OCI-LY1 (cell line): ENCODE measurements at regions not wholly inside any gene's neighbourhood (a gene's known extent, or its start where the extent isn't known, plus 50 kb on each side); places are given as distances from the start of the nearest gene placed in this dataset.

Source experiments
- H2AFZ ChIP-seq: fragments of 200-600 bp; sonication (generic), shearing (Covaris generic); 2 replicates; pipeline ENCODE4 v1.6.0; 2014; ENCODE audit warnings: antibody characterized with exemption, mild to moderate bottlenecking, low read length
- H3F3A ChIP-seq: fragments of 200-600 bp; sonication (generic), shearing (Covaris generic); 2 replicates; pipeline ENCODE4 v1.6.0; 2014; ENCODE audit warnings: mild to moderate bottlenecking, antibody characterized with exemption, low read length, moderate library complexity; ENCODE audit not compliant: insufficient read depth
- H3K27ac ChIP-seq: fragments of 200-600 bp; sonication (generic); 2 replicates; pipeline ENCODE4 v1.5.1; 2014; ENCODE audit warnings: low read length, mixed run types, mild to moderate bottlenecking, low read depth; ENCODE audit not compliant: poor library complexity, severe bottlenecking
- H3K27me3 ChIP-seq: fragments of 200-600 bp; sonication (generic); 2 replicates; pipeline ENCODE4 v1.6.0; 2014; ENCODE audit warnings: antibody characterized with exemption, mild to moderate bottlenecking, low read length, moderate library complexity; ENCODE audit not compliant: insufficient read depth
- H3K36me3 ChIP-seq: fragments of 200-600 bp; sonication (generic); 2 replicates; pipeline ENCODE4 v1.6.1; 2014; ENCODE audit warnings: mild to moderate bottlenecking, antibody characterized with exemption, low read length, moderate library complexity, mixed read lengths; ENCODE audit not compliant: insufficient read depth
- H3K4me1 ChIP-seq: fragments of 200-600 bp; sonication (generic); 2 replicates; pipeline ENCODE4 v1.5.1; 2014; ENCODE audit warnings: mild to moderate bottlenecking, low read length, moderate library complexity; ENCODE audit not compliant: insufficient read depth, severe bottlenecking
- H3K4me2 ChIP-seq: fragments of 200-600 bp; sonication (generic), shearing (Covaris generic); 2 replicates; pipeline ENCODE4 v1.6.1; 2014; ENCODE audit warnings: low read length
- H3K4me3 ChIP-seq: fragments of 200-600 bp; sonication (generic); 2 replicates; pipeline ENCODE4 v1.5.1; 2014; ENCODE audit warnings: low read length, low read depth, mild to moderate bottlenecking, mixed read lengths; ENCODE audit not compliant: poor library complexity, severe bottlenecking
- H3K79me2 ChIP-seq: fragments of 200-600 bp; shearing (Covaris generic); 2 replicates; pipeline ENCODE4 v1.6.1; 2016; ENCODE audit warnings: mixed run types, low read length, mixed read lengths; ENCODE audit not compliant: insufficient read depth
- H3K9ac ChIP-seq: fragments of 200-600 bp; sonication (generic), shearing (Covaris generic); 2 replicates; pipeline ENCODE4 v1.6.1; 2014; ENCODE audit warnings: mild to moderate bottlenecking, low read length, mixed read lengths
- H3K9me2 ChIP-seq: fragments of 200-600 bp; sonication (generic), shearing (Covaris generic); 2 replicates; pipeline ENCODE4 v1.6.1; 2014; ENCODE audit warnings: low read depth, mild to moderate bottlenecking, low read length, mixed read lengths
- H3K9me3 ChIP-seq: fragments of 200-600 bp; shearing (Covaris generic); 2 replicates; pipeline ENCODE4 v1.6.1; 2014; ENCODE audit warnings: low read length, mixed read lengths
- H4K20me1 ChIP-seq: fragments of 200-600 bp; sonication (generic), shearing (Covaris generic); 2 replicates; pipeline ENCODE4 v1.6.0; 2016; ENCODE audit warnings: mild to moderate bottlenecking, low read length; ENCODE audit not compliant: insufficient read depth
- EZH2 ChIP-seq: fragments of 200-600 bp; sonication (generic), shearing (Covaris generic); IDR thresholded peaks from 2 replicates; pipeline ENCODE4 v1.8.0; 2017; ENCODE audit warnings: borderline replicate concordance, mixed run types, mild to moderate bottlenecking, antibody characterized with exemption, low read length, moderate library complexity, mixed read lengths
- TF ChIP-seq, protein P1 (sequence below): fragments of 200-600 bp; sonication (generic), shearing (Covaris generic); IDR thresholded peaks from 2 replicates; pipeline ENCODE4 v1.5.1; 2017; ENCODE audit warnings: mild to moderate bottlenecking, antibody characterized with exemption, low read length, moderate library complexity, mixed read lengths

DNA sequence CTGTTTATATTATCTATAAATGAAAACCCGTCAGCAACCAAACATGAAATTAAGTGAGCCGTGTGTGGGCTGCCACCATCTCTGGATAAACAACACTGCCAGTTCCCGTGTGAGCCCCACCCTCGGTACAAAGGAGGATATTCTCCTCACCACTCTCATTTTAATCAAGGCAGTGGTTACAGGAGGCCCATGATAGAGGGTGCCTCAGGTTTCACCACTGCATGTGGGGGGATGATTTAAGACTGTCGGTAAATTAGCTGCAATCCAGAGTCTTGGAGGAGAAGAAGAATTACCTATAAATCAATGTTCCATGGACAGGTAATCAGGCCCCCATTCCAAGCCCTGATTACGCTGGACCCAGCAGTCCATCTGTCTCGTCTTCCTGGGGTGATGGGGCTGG, 361.6 kb upstream of the SULF2 start:
- Histone ChIP-seq H3K27me3 (no peaks in the 10 kb centered on the region; the same call in 1 of the 2 replicates), H2AFZ (no peak overlapping the region), H3K9me3 (no peaks in the 10 kb centered on the region), H3K79me2 (no peaks in the 10 kb centered on the region), H4K20me1 (no peaks in the 10 kb centered on the region), H3K4me2 (no peak overlapping the region), H3K36me3 (no peaks in the 10 kb centered on the region), H3K9me2 (no peaks in the 10 kb centered on the region), H3F3A (no peaks in the 10 kb centered on the region), H3K9ac (no peak overlapping the region), H3K4me3 (no peak overlapping the region), H3K4me1 (no peaks in the 10 kb centered on the region), H3K27ac (no peak overlapping the region)
- TF ChIP-seq, protein P1, sequence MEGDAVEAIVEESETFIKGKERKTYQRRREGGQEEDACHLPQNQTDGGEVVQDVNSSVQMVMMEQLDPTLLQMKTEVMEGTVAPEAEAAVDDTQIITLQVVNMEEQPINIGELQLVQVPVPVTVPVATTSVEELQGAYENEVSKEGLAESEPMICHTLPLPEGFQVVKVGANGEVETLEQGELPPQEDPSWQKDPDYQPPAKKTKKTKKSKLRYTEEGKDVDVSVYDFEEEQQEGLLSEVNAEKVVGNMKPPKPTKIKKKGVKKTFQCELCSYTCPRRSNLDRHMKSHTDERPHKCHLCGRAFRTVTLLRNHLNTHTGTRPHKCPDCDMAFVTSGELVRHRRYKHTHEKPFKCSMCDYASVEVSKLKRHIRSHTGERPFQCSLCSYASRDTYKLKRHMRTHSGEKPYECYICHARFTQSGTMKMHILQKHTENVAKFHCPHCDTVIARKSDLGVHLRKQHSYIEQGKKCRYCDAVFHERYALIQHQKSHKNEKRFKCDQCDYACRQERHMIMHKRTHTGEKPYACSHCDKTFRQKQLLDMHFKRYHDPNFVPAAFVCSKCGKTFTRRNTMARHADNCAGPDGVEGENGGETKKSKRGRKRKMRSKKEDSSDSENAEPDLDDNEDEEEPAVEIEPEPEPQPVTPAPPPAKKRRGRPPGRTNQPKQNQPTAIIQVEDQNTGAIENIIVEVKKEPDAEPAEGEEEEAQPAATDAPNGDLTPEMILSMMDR: no peak
- no peak for TF ChIP-seq EZH2

DNA sequence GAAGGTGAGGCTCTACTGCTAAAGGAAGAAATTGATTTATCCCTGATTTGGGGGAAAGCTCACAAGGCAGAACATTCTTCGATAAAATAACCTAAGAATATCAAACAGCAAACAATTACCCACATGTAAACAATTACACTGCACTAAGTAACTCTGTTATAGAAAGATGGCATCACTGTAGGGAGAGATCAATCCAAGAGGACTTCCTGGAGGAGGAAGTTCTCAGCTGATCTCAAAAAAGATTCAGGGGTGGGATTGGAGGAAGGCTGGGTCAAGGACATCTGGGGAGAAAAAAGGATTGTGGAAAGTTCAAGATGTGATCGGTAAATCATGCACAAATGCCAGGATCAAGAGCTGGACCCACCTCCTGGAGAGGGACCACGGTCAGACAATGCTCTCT, 361.0 kb upstream of the SULF2 start:
- H3K9me3 ChIP-seq: no peaks in the 10 kb centered on the region
- no peak overlapping the region for H3K4me3 ChIP-seq
- H3K79me2 ChIP-seq: no peaks in the 10 kb centered on the region
- H3K27ac ChIP-seq: no peak overlapping the region
- H3K36me3 ChIP-seq: no peaks in the 10 kb centered on the region
- no peaks in the 10 kb centered on the region for H3K9me2 ChIP-seq
- H2AFZ ChIP-seq: no peak overlapping the region
- H3K4me2 ChIP-seq: no peak overlapping the region
- no peaks in the 10 kb centered on the region for H3F3A ChIP-seq
- no peak for TF ChIP-seq EZH2
- no peaks in the 10 kb centered on the region; the same call in 1 of the 2 replicates for H3K27me3 ChIP-seq
- no peaks in the 10 kb centered on the region for H3K4me1 ChIP-seq
- no peak overlapping the region for H3K9ac ChIP-seq
- no peaks in the 10 kb centered on the region for H4K20me1 ChIP-seq

DNA sequence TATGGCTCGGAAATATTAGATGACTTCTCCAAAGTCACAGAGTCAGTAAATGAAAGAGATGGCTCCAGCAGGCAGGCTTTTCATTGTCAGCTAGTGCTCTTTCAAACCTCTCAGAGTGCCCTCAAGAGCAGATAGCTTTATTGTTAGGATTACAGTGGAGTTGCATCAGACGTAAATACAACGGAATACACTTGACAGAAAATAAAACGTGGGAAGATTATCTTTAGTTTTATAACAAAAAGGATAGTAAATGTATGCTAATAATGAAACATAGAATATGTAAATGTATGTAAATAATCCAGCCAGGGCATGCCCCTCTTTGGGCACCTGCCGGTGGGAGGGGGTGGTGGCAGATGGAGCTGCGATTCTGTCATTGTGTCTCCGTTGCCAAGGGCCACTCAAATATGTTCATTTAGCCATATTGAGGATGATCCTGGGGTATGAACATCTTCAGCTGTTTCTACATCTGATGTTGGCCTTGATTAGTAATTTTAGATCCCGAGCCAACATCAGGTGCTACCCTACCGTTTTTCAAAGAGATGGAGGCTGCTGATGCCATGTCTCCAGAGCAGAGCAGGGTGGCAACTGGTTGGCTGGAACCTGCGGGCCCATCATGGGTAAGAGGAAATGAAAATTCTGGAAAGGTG, 358.3 kb upstream of the SULF2 start:
- Histone ChIP-seq H3K36me3 (no peaks in the 10 kb centered on the region), H3K27me3 (no peaks in the 10 kb centered on the region; the same call in 1 of the 2 replicates), H3K79me2 (no peaks in the 10 kb centered on the region), H3K27ac (no peak overlapping the region), H3K4me1 (no peaks in the 10 kb centered on the region), H2AFZ (no peak overlapping the region), H4K20me1 (no peaks in the 10 kb centered on the region), H3K9me2 (no peaks in the 10 kb centered on the region), H3K9me3 (no peaks in the 10 kb centered on the region), H3F3A (no peaks in the 10 kb centered on the region), H3K4me3 (no peak overlapping the region), H3K9ac (no peak overlapping the region), H3K4me2 (no peak overlapping the region)
- TF ChIP-seq, protein P1: no peak
- no peak for TF ChIP-seq EZH2

DNA sequence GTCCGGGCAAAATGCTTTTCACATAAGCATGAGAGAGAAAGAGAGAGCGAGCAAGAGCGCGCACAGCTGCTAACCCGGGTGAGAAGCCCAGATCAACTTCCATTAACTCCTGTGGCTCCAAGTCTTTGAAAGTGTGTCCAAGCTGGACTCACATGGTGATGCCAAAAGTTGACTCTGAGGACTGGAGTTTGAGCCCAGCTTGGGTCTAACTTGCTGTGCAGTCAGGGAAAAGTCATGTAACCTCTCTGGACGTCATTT, 357.2 kb upstream of the SULF2 start:
- H3K9me3 ChIP-seq: no peaks in the 10 kb centered on the region
- TF ChIP-seq EZH2: no peak
- TF ChIP-seq, protein P1: no peak
- no peak overlapping the region for H3K9ac ChIP-seq
- no peak overlapping the region for H3K4me3 ChIP-seq
- no peaks in the 10 kb centered on the region for H3F3A ChIP-seq
- no peaks in the 10 kb centered on the region for H3K9me2 ChIP-seq
- H3K27me3 ChIP-seq: no peaks in the 10 kb centered on the region; the same call in 1 of the 2 replicates
- H3K36me3 ChIP-seq: no peaks in the 10 kb centered on the region
- no peaks in the 10 kb centered on the region for H3K79me2 ChIP-seq
- H3K27ac ChIP-seq: no peak overlapping the region
- no peaks in the 10 kb centered on the region for H3K4me1 ChIP-seq
- H2AFZ ChIP-seq: no peak overlapping the region
- no peak overlapping the region for H3K4me2 ChIP-seq
- no peaks in the 10 kb centered on the region for H4K20me1 ChIP-seq
